Coronary artery (tissue), 2 donors: ENCODE measurements at regions not wholly inside any gene's neighbourhood (a gene's known extent, or its start where the extent isn't known, plus 50 kb on each side); places are given as distances from the start of the nearest gene placed in this dataset.

ENCODE experiments used
- DNase-seq: peaks from one replicate; pipeline ENCODE4 v3.0.0-alpha.2; 2017; ENCODE audit warnings: low spot score
- H3K27ac ChIP-seq, 2 donors: fragments of 200-600 bp; sonication (generic); one replicate each; pipeline ENCODE4 v1.5.1; 2016 to 2019
- H3K4me3 ChIP-seq: fragments of 200-600 bp; sonication (generic); 2 replicates; pipeline ENCODE4 v1.5.1; 2016; ENCODE audit warnings: mild to moderate bottlenecking, moderate library complexity
- CTCF ChIP-seq: fragments of 200-600 bp; sonication (generic); IDR thresholded peaks from one replicate; pipeline ENCODE4 v1.5.1; 2019; ENCODE audit warnings: antibody characterized with exemption

GRCh38 chr2:147327613-147328012 is 517.2 kb upstream of the ACVR2A start:
- DNase-seq: no peak
- TF ChIP-seq CTCF: no peak
- Histone ChIP-seq H3K27ac (no peak overlapping the region), H3K4me3 (no peak overlapping the region)

- Histone ChIP-seq H3K27ac (no peak overlapping the region), H3K4me3 (no peak overlapping the region)
- TF ChIP-seq CTCF: no peak
- no peak for DNase-seq
Measured at GRCh38 chr2:147325990-147326389, 518.8 kb upstream of the ACVR2A start.

GRCh38 chr2:147320146-147320545 is 524.7 kb upstream of the ACVR2A start:
- Histone ChIP-seq H3K27ac (no peak overlapping the region), H3K4me3 (no peak overlapping the region)
- no peak for TF ChIP-seq CTCF
- no peak for DNase-seq

GRCh38 chr2:147311058-147311430 is 533.8 kb upstream of the ACVR2A start:
- TF ChIP-seq CTCF: no peak
- no peak overlapping the region for H3K27ac ChIP-seq
- H3K4me3 ChIP-seq: no peak overlapping the region
- no peak for DNase-seq

GRCh38 chr2:147310335-147311057 is 534.3 kb upstream of the ACVR2A start:
- no peak for DNase-seq
- Histone ChIP-seq H3K4me3 (no peak overlapping the region), H3K27ac (no peak overlapping the region)
- TF ChIP-seq CTCF: no peak

GRCh38 chr2:147297820-147298219 is 547.0 kb upstream of the ACVR2A start:
- Histone ChIP-seq H3K27ac (no peak overlapping the region), H3K4me3 (no peak overlapping the region)
- no peak for DNase-seq
- no peak for TF ChIP-seq CTCF

GRCh38 chr2:147294825-147295392 is 549.9 kb upstream of the ACVR2A start:
- no peak for TF ChIP-seq CTCF
- Histone ChIP-seq H3K27ac (no peak overlapping the region), H3K4me3 (no peak overlapping the region)
- no peak for DNase-seq
